Neural progenitor cell (in vitro differentiated cells): ENCODE measurements at regions not wholly inside any gene's neighbourhood (a gene's known extent, or its start where the extent isn't known, plus 50 kb on each side); places are given as distances from the start of the nearest gene placed in this dataset.
"Not testable (repeated sequence)": the region's sequence is repeated elsewhere in the genome, so short reads cannot be mapped to it uniquely, and the experiment has no call there.

Experiments
- EZH2phosphoT487 ChIP-seq: fragments of 200-600 bp; sonication (generic); IDR thresholded peaks from 2 replicates; pipeline ENCODE4 v1.6.1; 2017; ENCODE audit warnings: antibody characterized with exemption
- TF ChIP-seq, protein P1 (sequence below): fragments of 200-600 bp; sonication (generic); IDR thresholded peaks from 2 replicates; pipeline ENCODE4 v1.5.1; 2017; ENCODE audit warnings: antibody characterized with exemption, mild to moderate bottlenecking

DNA sequence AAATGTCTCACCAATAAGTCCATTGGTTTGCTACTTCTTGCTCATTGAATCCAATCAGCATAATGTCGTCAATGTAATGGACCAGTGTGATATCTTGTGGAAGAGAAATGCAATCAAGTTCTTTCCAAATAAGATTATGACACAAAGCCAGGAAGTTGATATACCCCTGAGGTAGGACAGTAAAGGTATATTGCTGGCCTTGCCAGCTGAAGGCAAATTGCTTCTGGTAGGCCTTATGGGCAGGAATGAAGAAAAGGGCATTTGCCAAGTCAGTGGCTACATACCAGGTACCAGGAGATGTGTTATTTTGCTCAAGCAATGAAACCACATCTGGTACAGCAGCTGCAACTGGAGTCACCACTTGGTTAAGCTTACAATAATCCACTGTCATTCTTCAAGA, 276.1 kb downstream of the C12orf75 start:
- TF ChIP-seq, protein P1, sequence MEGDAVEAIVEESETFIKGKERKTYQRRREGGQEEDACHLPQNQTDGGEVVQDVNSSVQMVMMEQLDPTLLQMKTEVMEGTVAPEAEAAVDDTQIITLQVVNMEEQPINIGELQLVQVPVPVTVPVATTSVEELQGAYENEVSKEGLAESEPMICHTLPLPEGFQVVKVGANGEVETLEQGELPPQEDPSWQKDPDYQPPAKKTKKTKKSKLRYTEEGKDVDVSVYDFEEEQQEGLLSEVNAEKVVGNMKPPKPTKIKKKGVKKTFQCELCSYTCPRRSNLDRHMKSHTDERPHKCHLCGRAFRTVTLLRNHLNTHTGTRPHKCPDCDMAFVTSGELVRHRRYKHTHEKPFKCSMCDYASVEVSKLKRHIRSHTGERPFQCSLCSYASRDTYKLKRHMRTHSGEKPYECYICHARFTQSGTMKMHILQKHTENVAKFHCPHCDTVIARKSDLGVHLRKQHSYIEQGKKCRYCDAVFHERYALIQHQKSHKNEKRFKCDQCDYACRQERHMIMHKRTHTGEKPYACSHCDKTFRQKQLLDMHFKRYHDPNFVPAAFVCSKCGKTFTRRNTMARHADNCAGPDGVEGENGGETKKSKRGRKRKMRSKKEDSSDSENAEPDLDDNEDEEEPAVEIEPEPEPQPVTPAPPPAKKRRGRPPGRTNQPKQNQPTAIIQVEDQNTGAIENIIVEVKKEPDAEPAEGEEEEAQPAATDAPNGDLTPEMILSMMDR, result not testable (repeated sequence)
- TF ChIP-seq EZH2phosphoT487, result not testable (repeated sequence)
